ENCODE measurements at regions not wholly inside any gene's neighbourhood (a gene's known extent, or its start where the extent isn't known, plus 50 kb on each side); places are given as distances from the start of the nearest gene placed in this dataset.
A peak's percentile ranks its signal among the peaks of the same experiment; 100 is the strongest.

DNA sequence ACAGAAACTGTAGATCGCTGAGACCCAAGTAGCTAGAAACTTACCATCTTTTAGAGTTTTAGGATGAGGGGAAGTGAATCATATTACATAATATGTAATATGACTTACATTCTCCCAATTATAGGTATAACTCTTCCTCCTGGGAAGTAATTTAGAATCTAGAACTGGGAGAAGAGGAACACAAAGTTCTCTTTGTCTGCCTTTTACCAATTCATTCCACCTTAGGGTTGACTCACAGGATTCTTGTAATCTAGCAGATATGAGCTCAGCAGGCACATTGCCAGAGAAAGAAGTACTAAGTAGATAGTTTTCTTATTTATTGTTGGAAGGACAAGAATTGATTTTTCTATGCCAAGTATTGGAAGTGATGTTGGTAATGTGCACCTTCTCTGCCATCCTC is 58.0 kb upstream of the CCSER1 start:
- H3K36me3 ChIP-seq (ENCODE audit: control insufficient read depth in 4 of 4, insufficient read depth in 4 of 4, low read length in 3 of 4), result no peaks in the 10 kb centered on the region
- POLR2A ChIA-PET, result no interaction called here
- no peak overlapping the region for H3K4me3 ChIP-seq (ENCODE audit: control insufficient read depth in 1 of 7, extremely low read depth in 1 of 7, insufficient read depth in 4 of 7, low read depth in 2 of 7, low read length in 6 of 7)
- CTCF ChIA-PET, result interaction anchor here (0.9 kb wide), 1 partner anchor 9 kb away, joined by 3 read pairs; no protein-coding TSS in a partner anchor
- DNase-seq, result no peak
- H3K9me3 ChIP-seq (ENCODE audit: control extremely low read depth in 1 of 5, control insufficient read depth in 4 of 5, insufficient read depth in 2 of 5, low read depth in 1 of 5, low read length in 4 of 5), result no peaks in the 10 kb centered on the region
- no CpG with 5 or more reads among the region's 1 CpG for WGBS (ENCODE audit: insufficient coverage)
- no peak overlapping the region for H3K27ac ChIP-seq (ENCODE audit: insufficient read depth in 1 of 2, low read depth in 1 of 2, low read length in 2 of 2, poor library complexity in 1 of 2, severe bottlenecking in 2 of 2)
- no peaks in the 10 kb centered on the region for H3K27me3 ChIP-seq (replicated peaks in 2 of 5; ENCODE audit: control insufficient read depth in 4 of 5, insufficient read depth in 5 of 5, low read length in 4 of 5)
- H3K4me1 ChIP-seq (ENCODE audit: control extremely low read depth in 1 of 4, control insufficient read depth in 4 of 4, insufficient read depth in 4 of 4, low read length in 3 of 4), result peaks cover 5 to 12% (median 9%) of the 10 kb centered on the region in 4 experiments

DNA sequence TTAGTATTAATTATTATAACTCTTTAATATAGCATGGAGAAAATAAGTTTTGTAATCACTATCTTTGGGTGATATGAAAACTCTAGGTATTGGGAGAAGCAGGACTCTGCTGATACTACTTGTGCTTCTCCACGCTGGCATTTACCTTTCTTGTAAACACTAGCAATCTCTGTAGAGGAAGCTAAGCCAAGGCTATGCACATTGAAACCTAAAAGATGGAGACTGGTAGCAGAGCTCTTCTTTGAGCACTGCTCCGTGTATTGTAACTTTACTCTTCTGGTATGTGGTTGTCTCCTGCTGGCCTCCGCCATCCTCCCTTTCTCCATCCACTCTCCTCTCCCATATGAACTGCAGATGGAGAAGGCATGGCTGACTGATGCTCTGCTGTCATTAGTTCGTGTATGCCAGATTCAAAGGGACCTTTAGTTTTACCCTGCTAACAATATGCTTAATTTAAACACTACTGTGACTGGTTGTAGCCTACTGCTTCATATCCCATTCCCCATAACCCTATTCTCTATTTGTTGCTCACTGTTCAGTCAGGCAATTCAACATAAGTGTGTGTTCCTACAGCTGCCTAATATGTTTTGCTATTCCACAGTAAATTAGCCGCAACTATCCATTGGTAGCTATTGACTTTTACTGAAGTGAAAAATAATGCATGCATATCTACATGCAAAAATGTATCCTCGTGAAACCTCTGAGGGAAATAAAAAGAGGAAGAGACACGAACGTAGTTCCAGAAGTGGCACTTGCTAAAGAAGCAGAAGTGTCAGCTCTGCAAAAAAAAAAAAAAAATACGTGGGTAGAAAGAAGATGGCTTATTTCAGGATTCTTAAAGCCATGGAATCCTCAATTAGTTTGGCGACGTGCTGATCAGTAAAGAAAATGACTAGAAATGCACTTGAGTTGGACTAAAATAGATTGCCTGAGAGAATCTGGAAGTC is 55.6 kb upstream of the CCSER1 start:
- ChIA-PET POLR2A (interaction anchor here (0.6 to 0.7 kb wide), 3 partner anchors 18 to 68 kb away, joined by 3 to 5 read pairs (median 3); no protein-coding TSS in a partner anchor), CTCF (no interaction called here)
- peak; percentile 34 to 80 (median 75) for DNase-seq
- Histone ChIP-seq H3K36me3 (ENCODE audit: control insufficient read depth in 4 of 4, insufficient read depth in 4 of 4, low read length in 3 of 4) (no peaks in the 10 kb centered on the region), H3K4me1 (ENCODE audit: control extremely low read depth in 1 of 4, control insufficient read depth in 4 of 4, insufficient read depth in 4 of 4, low read length in 3 of 4) (peaks cover 5 to 18% (median 9%) of the 10 kb centered on the region in 4 experiments), H3K9me3 (ENCODE audit: control extremely low read depth in 1 of 5, control insufficient read depth in 4 of 5, insufficient read depth in 2 of 5, low read depth in 1 of 5, low read length in 4 of 5) (peaks cover 0 to 1% (median 0%) of the 10 kb centered on the region in 5 experiments), H3K27ac (ENCODE audit: insufficient read depth in 1 of 2, low read depth in 1 of 2, low read length in 2 of 2, poor library complexity in 1 of 2, severe bottlenecking in 2 of 2) (no peak overlapping the region), H3K27me3 (replicated peaks in 2 of 5; ENCODE audit: control insufficient read depth in 4 of 5, insufficient read depth in 5 of 5, low read length in 4 of 5) (no peaks in the 10 kb centered on the region), H3K4me3 (ENCODE audit: control insufficient read depth in 1 of 7, extremely low read depth in 1 of 7, insufficient read depth in 4 of 7, low read depth in 2 of 7, low read length in 6 of 7) (peak overlapping the region in 4 of 7 experiments; percentile 8 to 56 (median 22))
- 31% methylated on average over 8 of the region's 11 CpGs for WGBS (ENCODE audit: insufficient coverage)

- no peaks in the 10 kb centered on the region for H3K36me3 ChIP-seq (ENCODE audit: control insufficient read depth in 4 of 4, insufficient read depth in 4 of 4, low read length in 3 of 4)
- H3K27me3 ChIP-seq (replicated peaks in 2 of 5; ENCODE audit: control insufficient read depth in 4 of 5, insufficient read depth in 5 of 5, low read length in 4 of 5), result no peaks in the 10 kb centered on the region
- 94% methylated on average over 2 of the region's 3 CpGs for WGBS (ENCODE audit: insufficient coverage)
- H3K4me1 ChIP-seq (ENCODE audit: control extremely low read depth in 1 of 4, control insufficient read depth in 4 of 4, insufficient read depth in 4 of 4, low read length in 3 of 4), result peaks cover 5 to 18% (median 9%) of the 10 kb centered on the region in 4 experiments
- DNase-seq, result no peak
- POLR2A ChIA-PET, result no interaction called here
- H3K9me3 ChIP-seq (ENCODE audit: control extremely low read depth in 1 of 5, control insufficient read depth in 4 of 5, insufficient read depth in 2 of 5, low read depth in 1 of 5, low read length in 4 of 5), result peaks cover 0 to 1% (median 0%) of the 10 kb centered on the region in 5 experiments
- CTCF ChIA-PET, result no interaction called here
- H3K4me3 ChIP-seq (ENCODE audit: control insufficient read depth in 1 of 7, extremely low read depth in 1 of 7, insufficient read depth in 4 of 7, low read depth in 2 of 7, low read length in 6 of 7), result no peak overlapping the region
- no peak overlapping the region for H3K27ac ChIP-seq (ENCODE audit: insufficient read depth in 1 of 2, low read depth in 1 of 2, low read length in 2 of 2, poor library complexity in 1 of 2, severe bottlenecking in 2 of 2)
Observed at GRCh38 chr4:90074322-90074886, 52.8 kb upstream of the CCSER1 start.

Data from common myeloid progenitor, CD34-positive (primary cell).